K562 (cell line): ENCODE measurements at regions not wholly inside any gene's neighbourhood (a gene's known extent, or its start where the extent isn't known, plus 50 kb on each side); places are given as distances from the start of the nearest gene placed in this dataset.

ENCODE experiments used
- ATAC-seq: fragments of 200-7000 bp; cut with Tn5 transposase; 3 replicates; pipeline ENCODE4 v1.9.1; 2020; ENCODE audit warnings: moderate library complexity
- BruUV-seq: library from RNA; stranded (reverse); fragments of 400-500 nt; replicated peaks from 2 replicates; lab custom pipeline; 2021; lab: Mats Ljungman, UMichigan
- CTCF ChIA-PET: fragments of 300-600 bp; formaldehyde crosslinking; extraction: SDS; loops from one replicate; lab custom pipeline; 2021; ENCODE audit warnings: low intra/inter-chr PET ratio; lab: Yijun Ruan, JAX
- POLR2A ChIA-PET: fragments of 300-600, 350-650 bp; sonication (Branson Sonifier 250); formaldehyde crosslinking; extraction: SDS; loops from one replicate; lab custom pipeline; 2021; ENCODE audit warnings: antibody characterized with exemption, inconsistent platforms; lab: Yijun Ruan, JAX
- DNase-seq, 4 experiments: peaks; one replicate each; pipeline versions ENCODE4 v3.0.0 to v3.0.0-alpha.2; 2011 to 2018; ENCODE audit warnings: low spot score in 3 of 4, mixed read lengths in 3 of 4; ENCODE audit errors: extremely low read depth in 1 of 4
- FAIRE-seq: peaks from 2 replicates; lab custom pipeline; 2011; peaks lifted over from hg19 to GRCh38; lab: Jason Lieb, UNC
- H2AFZ ChIP-seq: 2 replicates; pipeline ENCODE4 v1.6.0; 2011; ENCODE audit warnings: low read depth, low read length, control low read depth, inconsistent platforms
- H3K27ac ChIP-seq: fragments of 200-600 bp; 3 replicates; pipeline ENCODE4 v1.8.0; 2011; ENCODE audit warnings: low read depth, mild to moderate bottlenecking, control low read depth, inconsistent platforms, low read length, moderate library complexity, mixed read lengths; ENCODE audit errors: extremely low read depth
- H3K27me3 ChIP-seq, 2 experiments: fragments of 300-600 bp in 1 of 2; 2 replicates in 1 of 2; 3 replicates in 1 of 2; pipeline versions ENCODE4 v1.6.0 to v1.8.0; 2011; ENCODE audit warnings: inconsistent platforms in 2 of 2, low read length in 2 of 2, mild to moderate bottlenecking in 1 of 2, mixed read lengths in 1 of 2, moderate library complexity in 1 of 2; ENCODE audit not compliant: control insufficient read depth in 2 of 2, insufficient read depth in 2 of 2
- H3K36me3 ChIP-seq: fragments of 300-600 bp; 3 replicates; pipeline ENCODE4 v1.8.0; 2011; ENCODE audit warnings: mild to moderate bottlenecking, low read length, inconsistent platforms; ENCODE audit not compliant: control insufficient read depth, insufficient read depth
- H3K4me1 ChIP-seq, 2 experiments: fragments of 200-600 bp in 1 of 2; replicated peaks in 1 of 2; 2 replicates in 1 of 2; 3 replicates in 1 of 2; pipeline versions ENCODE4 v1.5.1 to v1.8.0; 2011; ENCODE audit warnings: inconsistent platforms in 2 of 2, low read length in 2 of 2, mild to moderate bottlenecking in 1 of 2, mixed read lengths in 1 of 2, moderate library complexity in 1 of 2; ENCODE audit not compliant: control insufficient read depth in 2 of 2, insufficient read depth in 2 of 2
- H3K4me2 ChIP-seq: 2 replicates; pipeline ENCODE4 v1.6.1; 2011; ENCODE audit warnings: low read length, control low read depth, inconsistent platforms, mixed read lengths; ENCODE audit not compliant: insufficient read depth
- H3K4me3 ChIP-seq: fragments of 200-600 bp; sonication (generic), shearing (Covaris generic); 2 replicates; pipeline ENCODE4 v1.5.1; 2016; ENCODE audit warnings: control low read depth, inconsistent platforms
- H3K79me2 ChIP-seq: fragments of 200-600 bp; 3 replicates; pipeline ENCODE4 v1.8.0; 2011; ENCODE audit warnings: low read length, inconsistent platforms; ENCODE audit not compliant: control insufficient read depth, insufficient read depth
- H3K9ac ChIP-seq, 2 experiments: 2 replicates each; pipeline versions ENCODE4 v1.6.0 to v1.6.1; 2011; ENCODE audit warnings: low read depth in 2 of 2, low read length in 2 of 2, control low read depth in 1 of 2, inconsistent platforms in 1 of 2, mild to moderate bottlenecking in 1 of 2, mixed read lengths in 1 of 2; ENCODE audit not compliant: insufficient read depth in 1 of 2
- H3K9me1 ChIP-seq: one replicate; pipeline ENCODE4 v1.6.0; 2011; ENCODE audit warnings: inconsistent platforms, mild to moderate bottlenecking, low read length, moderate library complexity; ENCODE audit not compliant: control insufficient read depth, insufficient read depth
- H3K9me3 ChIP-seq: replicated peaks from 2 replicates; pipeline ENCODE4 v1.5.1; 2011; ENCODE audit warnings: low read depth, low read length, inconsistent platforms; ENCODE audit not compliant: control insufficient read depth, insufficient read depth
- H4K20me1 ChIP-seq: replicated peaks from 2 replicates; pipeline ENCODE4 v1.6.1; 2011; ENCODE audit warnings: low read length, inconsistent platforms, mixed read lengths; ENCODE audit not compliant: control insufficient read depth, insufficient read depth
- ARNT ChIP-seq, 2 experiments: fragments of 450-650 bp; IDR thresholded peaks; 2 replicates each; pipeline ENCODE4 v1.6.1; 2016; ENCODE audit warnings: mild to moderate bottlenecking in 1 of 2
- ATF3 ChIP-seq, 2 experiments: fragments of 450-650 bp in 1 of 2; sonication (generic) in 1 of 2; formaldehyde crosslinking in 1 of 2; IDR thresholded peaks in 1 of 2; conservative IDR thresholded peaks in 1 of 2; 2 replicates each; pipeline versions ENCODE4 v1.6.1 to v1.8.1; 2016 to 2023; ENCODE audit warnings: mild to moderate bottlenecking in 2 of 2, moderate library complexity in 2 of 2, inconsistent platforms in 1 of 2, missing genetic modification reagents in 1 of 2
- BCL6 ChIP-seq: fragments of 250-450 bp; sonication (Bioruptor Pico); IDR thresholded peaks from 2 replicates; pipeline ENCODE4 v1.4.0; 2020
- CBX5 ChIP-seq: IDR thresholded peaks from 2 replicates; pipeline ENCODE4 v1.6.1; 2014; ENCODE audit warnings: low read depth, borderline replicate concordance
- CHD2 ChIP-seq: IDR thresholded peaks from 2 replicates; pipeline ENCODE4 v1.6.1; 2011; ENCODE audit warnings: low read depth, low read length
- FOXP4 ChIP-seq: sonication (generic); formaldehyde crosslinking; IDR thresholded peaks from 2 replicates; pipeline ENCODE4 v1.8.0; 2022; ENCODE audit warnings: mild to moderate bottlenecking, missing genetic modification reagents, borderline replicate concordance
- FUS ChIP-seq: fragments of 200-400 bp; formaldehyde crosslinking; optimal IDR thresholded peaks from 2 replicates; pipeline ENCODE3; 2017; ENCODE audit warnings: low read depth, low read length
- HDAC6 ChIP-seq: IDR thresholded peaks from 2 replicates; pipeline ENCODE4 v1.6.1; 2012; ENCODE audit warnings: low read depth, mild to moderate bottlenecking, control low read depth, inconsistent platforms, low read length, moderate library complexity
- HNRNPUL1 ChIP-seq: fragments of 200-400 bp; formaldehyde crosslinking; IDR thresholded peaks from 2 replicates; pipeline ENCODE4 v1.6.1; 2017; ENCODE audit warnings: low read length
- IRF1 ChIP-seq: sonication (generic); formaldehyde crosslinking; IDR thresholded peaks from 2 replicates; pipeline ENCODE4 v1.8.0; 2022; ENCODE audit warnings: missing genetic modification reagents, mild to moderate bottlenecking, borderline replicate concordance
- KDM2B ChIP-seq: fragments of 250-450 bp; sonication (Bioruptor Pico); IDR thresholded peaks from 2 replicates; pipeline ENCODE4 v1.8.0; 2021; ENCODE audit warnings: mild to moderate bottlenecking, moderate library complexity
- MAFK ChIP-seq: IDR thresholded peaks from 2 replicates; pipeline ENCODE4 v1.6.1; 2011; ENCODE audit warnings: low read length, improper control_type of control experiment
- NFIC ChIP-seq: fragments of 450-650 bp; IDR thresholded peaks from 2 replicates; pipeline ENCODE4 v1.6.1; 2017; ENCODE audit warnings: mild to moderate bottlenecking, inconsistent platforms
- NR2C2 ChIP-seq, 2 experiments: fragments of 200-800 bp in 1 of 2; sonication (Bioruptor generic) in 1 of 2; sonication (generic) in 1 of 2; formaldehyde crosslinking in 1 of 2; IDR thresholded peaks; 2 replicates each; pipeline versions ENCODE4 v1.6.1 to v1.8.0; 2016 to 2022; ENCODE audit warnings: mild to moderate bottlenecking in 1 of 2, missing compliant biosample characterization in 1 of 2, missing genetic modification characterization in 1 of 2, missing genetic modification reagents in 1 of 2
- TAF1 ChIP-seq: IDR thresholded peaks from 2 replicates; pipeline ENCODE4 v1.6.1; 2011; ENCODE audit warnings: mild to moderate bottlenecking, low read length, moderate library complexity; ENCODE audit not compliant: insufficient read depth, control insufficient read depth, severe bottlenecking; ENCODE audit errors: extremely low read depth
- TBL1XR1 ChIP-seq, 2 experiments: IDR thresholded peaks; 2 replicates each; pipeline ENCODE4 v1.6.1; 2012; ENCODE audit warnings: improper control_type of control experiment in 2 of 2, low read length in 2 of 2, mild to moderate bottlenecking in 1 of 2
- ZBTB8A ChIP-seq: fragments of 450-650 bp; IDR thresholded peaks from 2 replicates; pipeline ENCODE4 v1.6.1; 2018; ENCODE audit warnings: mild to moderate bottlenecking, moderate library complexity; ENCODE audit not compliant: partially characterized antibody
- ZSCAN29 ChIP-seq: fragments of 450-650 bp; IDR thresholded peaks from 2 replicates; pipeline ENCODE4 v1.6.1; 2017
- in situ Hi-C: fragments of 300-500 bp; cut with MboI; formaldehyde crosslinking; loops from 4 replicates; pipeline ENCODE4 v1.15.0; 2018; ENCODE audit warnings: inconsistent platforms, mixed read lengths
- intact Hi-C: fragments of 100-400 bp; cut with micrococcal nuclease; formaldehyde crosslinking; loops from 2 replicates; pipeline ENCODE4 v1.14.2; 2022

GRCh38 chr15:87167706-87168105 is 1088.0 kb downstream of the AGBL1 start (continued):
- TF ChIP-seq FUS (no peak), FOXP4 (CRISPR knock-in tag) (no peak), HDAC6 (no peak), CHD2 (no peak)

GRCh38 chr15:87167055-87167454 is 1087.4 kb downstream of the AGBL1 start:
- no peak overlapping the region for H3K4me2 ChIP-seq
- ATAC-seq (no peak), DNase-seq (no peak), FAIRE-seq (no peak)
- H3K27me3 ChIP-seq = no peaks in the 10 kb centered on the region
- H3K9ac ChIP-seq = no peak overlapping the region
- H3K27ac ChIP-seq = no peak overlapping the region
- CTCF ChIA-PET = no interaction called here
- no peaks in the 10 kb centered on the region for H3K36me3 ChIP-seq
- POLR2A ChIA-PET = no interaction called here
- no peaks in the 10 kb centered on the region for H3K9me1 ChIP-seq
- intact Hi-C loops (no loop called here), in situ Hi-C loops (no loop called here)
- H3K4me1 ChIP-seq = no peaks in the 10 kb centered on the region
- H3K79me2 ChIP-seq = no peaks in the 10 kb centered on the region
- no peak overlapping the region for H2AFZ ChIP-seq
- no peaks in the 10 kb centered on the region for H4K20me1 ChIP-seq
- no peak overlapping the region for H3K4me3 ChIP-seq
- H3K9me3 ChIP-seq = 0 out of 2 replicates have a peak, but pooled peaks cover 1% of the 10 kb centered on the region
- no TSS peak for BruUV-seq
- no peak for TF ChIP-seq KDM2B
- TF ChIP-seq IRF1 (CRISPR knock-in tag) = no peak
- TF ChIP-seq BCL6 (CRISPR knock-in tag) = no peak
- TF ChIP-seq NR2C2 (CRISPR knock-in tag; IDR thresholded peaks at IDR 0.05) = no peak
- TF ChIP-seq NR2C2 (tag; IDR thresholded peaks at IDR 0.05) = no peak
- no peak for TF ChIP-seq HNRNPUL1
- TF ChIP-seq MAFK = no peak
- no peak for TF ChIP-seq TBL1XR1 (IDR thresholded peaks at IDR 0.05; ENCODE audit: low read length in 2 of 2)
- TF ChIP-seq ATF3 (IDR thresholded peaks at IDR 0.05) = no peak
- no peak for TF ChIP-seq ATF3 (CRISPR knock-in tag; conservative IDR thresholded peaks at IDR 0.05)
- TF ChIP-seq TAF1 = no peak
- no peak for TF ChIP-seq ARNT (IDR thresholded peaks at IDR 0.05)
- no peak for TF ChIP-seq ZSCAN29
- TF ChIP-seq ZBTB8A = no peak
- TF ChIP-seq NFIC = no peak
- no peak for TF ChIP-seq CBX5
